ENCODE measurements at regions not wholly inside any gene's neighbourhood (a gene's known extent, or its start where the extent isn't known, plus 50 kb on each side); places are given as distances from the start of the nearest gene placed in this dataset.
"Not testable (repeated sequence)": the region's sequence is repeated elsewhere in the genome, so short reads cannot be mapped to it uniquely, and the experiment has no call there.

DNA sequence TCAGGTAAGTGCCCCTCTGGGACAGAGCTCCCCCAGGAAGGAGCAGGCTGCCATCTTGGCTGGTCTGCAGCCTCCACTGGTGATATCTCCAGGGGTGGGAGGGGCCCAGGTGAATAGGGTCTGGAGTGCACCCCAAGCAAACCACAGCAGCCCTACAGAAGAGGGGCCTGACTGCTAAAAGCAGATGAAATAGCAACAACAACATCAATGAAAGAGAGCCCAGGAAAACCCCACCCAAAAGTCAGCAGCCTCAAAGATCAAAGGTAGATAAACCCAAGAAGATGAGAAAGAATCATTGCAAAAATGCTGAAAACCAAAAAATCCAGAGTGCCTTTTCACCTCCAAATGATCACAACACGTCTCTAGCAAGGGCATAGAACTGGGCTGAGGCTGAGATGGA, 92.5 kb upstream of the PAGE3 start:
- TF ChIP-seq, protein P1, sequence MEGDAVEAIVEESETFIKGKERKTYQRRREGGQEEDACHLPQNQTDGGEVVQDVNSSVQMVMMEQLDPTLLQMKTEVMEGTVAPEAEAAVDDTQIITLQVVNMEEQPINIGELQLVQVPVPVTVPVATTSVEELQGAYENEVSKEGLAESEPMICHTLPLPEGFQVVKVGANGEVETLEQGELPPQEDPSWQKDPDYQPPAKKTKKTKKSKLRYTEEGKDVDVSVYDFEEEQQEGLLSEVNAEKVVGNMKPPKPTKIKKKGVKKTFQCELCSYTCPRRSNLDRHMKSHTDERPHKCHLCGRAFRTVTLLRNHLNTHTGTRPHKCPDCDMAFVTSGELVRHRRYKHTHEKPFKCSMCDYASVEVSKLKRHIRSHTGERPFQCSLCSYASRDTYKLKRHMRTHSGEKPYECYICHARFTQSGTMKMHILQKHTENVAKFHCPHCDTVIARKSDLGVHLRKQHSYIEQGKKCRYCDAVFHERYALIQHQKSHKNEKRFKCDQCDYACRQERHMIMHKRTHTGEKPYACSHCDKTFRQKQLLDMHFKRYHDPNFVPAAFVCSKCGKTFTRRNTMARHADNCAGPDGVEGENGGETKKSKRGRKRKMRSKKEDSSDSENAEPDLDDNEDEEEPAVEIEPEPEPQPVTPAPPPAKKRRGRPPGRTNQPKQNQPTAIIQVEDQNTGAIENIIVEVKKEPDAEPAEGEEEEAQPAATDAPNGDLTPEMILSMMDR (IDR thresholded peaks at IDR 0.05; ENCODE audit: control insufficient read depth, insufficient read depth, low read depth, low read length, missing control alignments): no peak
- no peak overlapping the region for H3K4me3 ChIP-seq (ENCODE audit: control insufficient read depth, low read depth, low read length)
- DNase-seq (ENCODE audit: low read depth): no peak

DNA sequence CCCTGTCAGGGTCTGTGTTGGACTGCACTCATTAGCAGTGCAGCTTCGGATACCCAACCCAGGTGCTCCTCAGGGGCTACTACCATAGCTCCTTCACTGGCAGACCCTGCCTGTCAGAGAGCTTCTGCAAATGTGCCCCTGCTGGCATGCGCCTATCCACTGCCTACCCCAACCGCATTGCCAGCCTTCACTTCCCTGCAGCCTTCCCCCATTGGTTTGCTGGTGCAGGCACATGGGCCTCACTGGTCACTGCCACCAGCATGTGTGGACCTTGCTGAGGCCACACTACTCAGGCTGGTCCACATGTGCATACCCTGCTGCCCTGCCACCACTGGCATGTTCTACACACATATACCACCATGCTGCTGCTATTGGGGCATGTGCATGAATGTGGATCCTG, 72.5 kb upstream of the MAGEH1 start:
- H3K4me3 ChIP-seq (ENCODE audit: control insufficient read depth, low read depth, low read length): no peak overlapping the region
- DNase-seq (ENCODE audit: low read depth): no peak
- TF ChIP-seq, protein P1 (IDR thresholded peaks at IDR 0.05; ENCODE audit: control insufficient read depth, insufficient read depth, low read depth, low read length, missing control alignments): no peak

DNA sequence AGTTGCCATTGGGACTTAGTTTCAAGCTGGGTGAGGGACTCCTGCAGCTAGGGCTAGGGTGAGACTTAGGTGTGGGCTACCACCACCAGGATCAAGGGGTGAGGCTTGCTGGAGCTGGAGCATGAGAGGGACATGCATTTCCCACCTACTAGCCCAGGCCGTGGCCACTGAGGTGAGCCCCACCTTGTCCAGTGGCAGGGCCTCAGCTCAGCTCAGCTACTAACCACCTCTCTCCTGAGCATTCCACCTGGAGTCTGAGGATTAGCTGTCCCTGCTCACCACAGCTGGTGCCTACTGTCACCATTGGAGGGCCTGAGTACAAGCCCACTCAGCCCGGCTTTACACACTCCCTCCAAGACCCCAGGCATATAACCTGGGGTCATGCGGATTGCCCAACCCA, 62.6 kb upstream of the MAGEH1 start:
- TF ChIP-seq, protein P1 (IDR thresholded peaks at IDR 0.05; ENCODE audit: control insufficient read depth, insufficient read depth, low read depth, low read length, missing control alignments): no peak
- DNase-seq (ENCODE audit: low read depth): no peak
- H3K4me3 ChIP-seq (ENCODE audit: control insufficient read depth, low read depth, low read length): no peak overlapping the region

DNA sequence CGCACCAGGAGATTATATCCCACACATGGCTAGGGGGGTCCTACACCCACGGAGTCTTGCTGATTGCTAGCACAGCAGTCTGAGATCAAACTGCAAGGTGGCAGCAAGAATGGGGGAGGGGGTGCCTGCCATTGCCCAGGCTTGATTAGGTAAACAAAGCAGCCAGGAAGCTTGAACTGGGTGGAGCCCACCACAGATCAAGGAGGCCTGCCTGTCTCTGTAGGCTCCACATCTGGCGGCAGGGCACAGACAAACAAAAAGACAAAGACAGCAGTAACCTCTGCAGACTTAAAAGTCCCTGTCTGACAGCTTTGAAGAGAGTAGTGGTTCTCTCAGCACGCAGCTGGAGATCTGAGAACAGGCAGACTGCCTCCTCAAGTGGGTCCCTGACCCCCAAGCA, 55.1 kb upstream of the MAGEH1 start:
- not testable (repeated sequence) for DNase-seq (ENCODE audit: low read depth); H3K4me3 ChIP-seq (ENCODE audit: control insufficient read depth, low read depth, low read length)

Measured in AG09309 (cell line).